ENCODE measurements at regions not wholly inside any gene's neighbourhood (a gene's known extent, or its start where the extent isn't known, plus 50 kb on each side); places are given as distances from the start of the nearest gene placed in this dataset.
"Not testable (repeated sequence)": the region's sequence is repeated elsewhere in the genome, so short reads cannot be mapped to it uniquely, and the experiment has no call there.

GRCh38 chr7:149930374-149931068 lies 56.8 kb downstream of the ATP6V0E2 start:
- WGBS, 4 donors = 42 to 51% (median 45%) methylated on average over 6 to 7 of the region's 7 CpGs
- H3K27ac ChIP-seq; H3K9me3 ChIP-seq; H3K4me1 ChIP-seq; H3K27me3 ChIP-seq; intact Hi-C loops (cut with DNase I); H3K4me3 ChIP-seq; H3K36me3 ChIP-seq; DNase-seq: not testable (repeated sequence)
- peak in 3 of 4 donors; percentile 49 to 78 (median 65) for ATAC-seq

GRCh38 chr7:149933776-149934175 lies 60.0 kb downstream of the ATP6V0E2 start:
- H3K4me1 ChIP-seq; H3K27ac ChIP-seq; DNase-seq; H3K27me3 ChIP-seq; H3K36me3 ChIP-seq; intact Hi-C loops (cut with DNase I); ATAC-seq; H3K4me3 ChIP-seq; H3K9me3 ChIP-seq: not testable (repeated sequence)
- WGBS, 4 donors = 63 to 85% (median 76%) methylated on average over 5 of the region's 5 CpGs

- H3K9me3 ChIP-seq; H3K27me3 ChIP-seq; H3K36me3 ChIP-seq; ATAC-seq; intact Hi-C loops (cut with DNase I); H3K4me3 ChIP-seq; DNase-seq; H3K27ac ChIP-seq; H3K4me1 ChIP-seq: not testable (repeated sequence)
- WGBS, 4 donors = no CpG with 5 or more reads among the region's 4 CpGs
Measured at GRCh38 chr7:149947346-149947745, 73.6 kb downstream of the ATP6V0E2 start.

GRCh38 chr7:149948444-149948843 lies 74.7 kb downstream of the ATP6V0E2 start:
- H3K4me1 ChIP-seq; intact Hi-C loops (cut with DNase I); H3K27ac ChIP-seq; H3K27me3 ChIP-seq; H3K36me3 ChIP-seq; DNase-seq; H3K4me3 ChIP-seq; H3K9me3 ChIP-seq: not testable (repeated sequence)
- WGBS, 4 donors = 77 to 97% (median 88%) methylated on average over 3 to 12 of the region's 13 CpGs
- ATAC-seq = peak in 1 of 4 donors; percentile 38

GRCh38 chr7:149949863-149950577 lies 76.3 kb downstream of the ATP6V0E2 start:
- intact Hi-C loops (cut with DNase I); H3K4me3 ChIP-seq; H3K36me3 ChIP-seq; ATAC-seq; H3K27me3 ChIP-seq; DNase-seq; H3K9me3 ChIP-seq; H3K4me1 ChIP-seq; H3K27ac ChIP-seq: not testable (repeated sequence)
- WGBS, 4 donors = 36 to 51% (median 42%) methylated on average over 5 to 9 of the region's 13 CpGs

GRCh38 chr7:149950578-149950924 lies 76.8 kb downstream of the ATP6V0E2 start:
- H3K4me1 ChIP-seq; ATAC-seq; H3K27ac ChIP-seq; H3K4me3 ChIP-seq; intact Hi-C loops (cut with DNase I); H3K36me3 ChIP-seq; H3K9me3 ChIP-seq; H3K27me3 ChIP-seq; DNase-seq: not testable (repeated sequence)
- WGBS, 4 donors = no CpG with 5 or more reads among the region's 4 CpGs

GRCh38 chr7:149951579-149951978 lies 77.8 kb downstream of the ATP6V0E2 start:
- H3K9me3 ChIP-seq; H3K27ac ChIP-seq; DNase-seq; H3K36me3 ChIP-seq; H3K4me1 ChIP-seq; H3K4me3 ChIP-seq; ATAC-seq; intact Hi-C loops (cut with DNase I); H3K27me3 ChIP-seq: not testable (repeated sequence)
- WGBS, 4 donors = 89 to 99% (median 92%) methylated on average over 1 to 2 of the region's 2 CpGs

GRCh38 chr7:149958880-149959279 lies 85.1 kb downstream of the ATP6V0E2 start:
- not testable (repeated sequence) for H3K4me1 ChIP-seq, DNase-seq
- 49 to 67% (median 55%) methylated on average over 2 of the region's 2 CpGs for WGBS, 4 donors

GRCh38 chr7:149960863-149961262 lies 87.1 kb downstream of the ATP6V0E2 start:
- H3K36me3 ChIP-seq; H3K27me3 ChIP-seq; intact Hi-C loops (cut with DNase I); ATAC-seq; H3K4me1 ChIP-seq; H3K9me3 ChIP-seq; H3K27ac ChIP-seq; H3K4me3 ChIP-seq; DNase-seq: not testable (repeated sequence)

More at GRCh38 chr7:149958880-149959279, 85.1 kb downstream of the ATP6V0E2 start:
- H3K9me3 ChIP-seq; H3K4me3 ChIP-seq; H3K27me3 ChIP-seq; H3K27ac ChIP-seq; ATAC-seq; intact Hi-C loops (cut with DNase I); H3K36me3 ChIP-seq: not testable (repeated sequence)

GRCh38 chr7:149961878-149962277 lies 88.1 kb downstream of the ATP6V0E2 start:
- H3K27ac ChIP-seq; ATAC-seq; intact Hi-C loops (cut with DNase I); H3K9me3 ChIP-seq; H3K36me3 ChIP-seq; H3K4me1 ChIP-seq; H3K4me3 ChIP-seq; DNase-seq; H3K27me3 ChIP-seq: not testable (repeated sequence)
- WGBS, 4 donors = 67 to 82% (median 77%) methylated on average over 2 of the region's 2 CpGs

- intact Hi-C loops (cut with DNase I); H3K4me1 ChIP-seq; H3K27ac ChIP-seq; DNase-seq; H3K27me3 ChIP-seq; H3K9me3 ChIP-seq; H3K4me3 ChIP-seq; H3K36me3 ChIP-seq: not testable (repeated sequence)
- peak in 3 of 4 donors; percentile 37 to 65 (median 59) for ATAC-seq
- WGBS, 4 donors = 66 to 73% (median 71%) methylated on average over 7 to 8 of the region's 8 CpGs
Measured at GRCh38 chr7:149962685-149963319, 89.0 kb downstream of the ATP6V0E2 start.
